Lower leg skin (tissue), 4 donors: ENCODE measurements at regions not wholly inside any gene's neighbourhood (a gene's known extent, or its start where the extent isn't known, plus 50 kb on each side); places are given as distances from the start of the nearest gene placed in this dataset.

Experiments
- DNase-seq, 2 donors: peaks; one replicate each; pipeline ENCODE4 v3.0.0-alpha.2; 2019; ENCODE audit warnings: low spot score in 2 of 2
- H3K4me3 ChIP-seq: fragments of 200-600 bp; sonication (generic); 2 replicates; pipeline ENCODE4 v1.5.1; 2017; ENCODE audit warnings: mild to moderate bottlenecking, low read depth; ENCODE audit not compliant: poor library complexity, severe bottlenecking
- POLR2A ChIP-seq, 2 donors: fragments of 450-650 bp; IDR thresholded peaks; one replicate each; pipeline ENCODE4 v1.6.1; 2016 to 2017; ENCODE audit warnings: antibody characterized with exemption in 2 of 2, mild to moderate bottlenecking in 1 of 2, moderate library complexity in 1 of 2
- WGBS, 2 donors: methylation state at CpG; one replicate each; pipeline ENCODE4 v1.1.5; 2018; 5-methylcytosine and 5-hydroxymethylcytosine counted together
- intact Hi-C: fragments of 100-400 bp; cut with DNase I; formaldehyde crosslinking; loops from one replicate; pipeline ENCODE4 v1.15.0; 2023; ENCODE audit warnings: low total_unique reads
- TF ChIP-seq, protein P1 (sequence below), 3 donors: fragments of 450-650 bp; IDR thresholded peaks; one replicate each; pipeline ENCODE4 v1.5.1; 2016; ENCODE audit warnings: antibody characterized with exemption in 3 of 3, mild to moderate bottlenecking in 3 of 3, moderate library complexity in 2 of 3

DNA sequence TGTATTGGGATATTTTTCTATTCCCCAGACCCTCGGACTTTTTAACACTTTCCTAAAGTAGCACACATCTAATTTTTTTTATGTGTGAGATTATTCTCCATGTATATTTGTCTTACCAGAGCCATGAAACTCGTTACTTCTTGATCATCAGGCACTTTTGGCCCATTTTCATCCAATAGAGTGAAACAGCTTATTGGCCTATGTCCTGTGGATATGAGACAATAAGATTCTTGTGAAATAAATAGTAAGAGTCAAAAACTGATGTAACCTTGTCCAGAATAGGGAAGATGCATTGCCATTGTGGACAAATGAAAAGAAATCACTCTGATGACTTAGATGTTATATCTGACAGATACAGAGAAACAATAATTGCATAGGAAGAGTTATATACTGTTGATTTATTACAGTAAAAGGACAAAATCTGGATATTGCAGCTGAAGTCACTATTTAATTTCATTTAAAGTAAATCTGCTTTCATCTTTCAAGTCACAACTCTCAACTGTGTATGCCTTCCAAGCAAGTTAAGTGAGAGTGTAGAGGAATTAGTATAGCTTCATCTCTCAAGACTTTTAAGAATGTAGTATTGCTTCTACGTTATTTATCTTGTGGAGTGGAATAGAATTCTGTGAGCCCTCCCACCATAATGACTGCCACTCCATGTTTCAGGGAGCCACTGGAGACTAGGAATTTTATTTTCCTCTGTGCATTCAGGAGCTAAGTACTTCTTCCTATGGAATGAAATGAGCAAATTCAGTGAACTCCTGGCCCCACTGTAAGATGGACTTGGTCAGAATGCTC is 86.9 kb downstream of the ADAMTS1 start:
- H3K4me3 ChIP-seq, result no peak overlapping the region
- DNase-seq, result no peak
- WGBS, 2 donors, result 80 to 84% methylated on average over 3 of the region's 3 CpGs
- TF ChIP-seq, protein P1, sequence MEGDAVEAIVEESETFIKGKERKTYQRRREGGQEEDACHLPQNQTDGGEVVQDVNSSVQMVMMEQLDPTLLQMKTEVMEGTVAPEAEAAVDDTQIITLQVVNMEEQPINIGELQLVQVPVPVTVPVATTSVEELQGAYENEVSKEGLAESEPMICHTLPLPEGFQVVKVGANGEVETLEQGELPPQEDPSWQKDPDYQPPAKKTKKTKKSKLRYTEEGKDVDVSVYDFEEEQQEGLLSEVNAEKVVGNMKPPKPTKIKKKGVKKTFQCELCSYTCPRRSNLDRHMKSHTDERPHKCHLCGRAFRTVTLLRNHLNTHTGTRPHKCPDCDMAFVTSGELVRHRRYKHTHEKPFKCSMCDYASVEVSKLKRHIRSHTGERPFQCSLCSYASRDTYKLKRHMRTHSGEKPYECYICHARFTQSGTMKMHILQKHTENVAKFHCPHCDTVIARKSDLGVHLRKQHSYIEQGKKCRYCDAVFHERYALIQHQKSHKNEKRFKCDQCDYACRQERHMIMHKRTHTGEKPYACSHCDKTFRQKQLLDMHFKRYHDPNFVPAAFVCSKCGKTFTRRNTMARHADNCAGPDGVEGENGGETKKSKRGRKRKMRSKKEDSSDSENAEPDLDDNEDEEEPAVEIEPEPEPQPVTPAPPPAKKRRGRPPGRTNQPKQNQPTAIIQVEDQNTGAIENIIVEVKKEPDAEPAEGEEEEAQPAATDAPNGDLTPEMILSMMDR (IDR thresholded peaks at IDR 0.05), result no peak
- TF ChIP-seq POLR2A (IDR thresholded peaks at IDR 0.05), result no peak
- intact Hi-C loops, result no loop called here

DNA sequence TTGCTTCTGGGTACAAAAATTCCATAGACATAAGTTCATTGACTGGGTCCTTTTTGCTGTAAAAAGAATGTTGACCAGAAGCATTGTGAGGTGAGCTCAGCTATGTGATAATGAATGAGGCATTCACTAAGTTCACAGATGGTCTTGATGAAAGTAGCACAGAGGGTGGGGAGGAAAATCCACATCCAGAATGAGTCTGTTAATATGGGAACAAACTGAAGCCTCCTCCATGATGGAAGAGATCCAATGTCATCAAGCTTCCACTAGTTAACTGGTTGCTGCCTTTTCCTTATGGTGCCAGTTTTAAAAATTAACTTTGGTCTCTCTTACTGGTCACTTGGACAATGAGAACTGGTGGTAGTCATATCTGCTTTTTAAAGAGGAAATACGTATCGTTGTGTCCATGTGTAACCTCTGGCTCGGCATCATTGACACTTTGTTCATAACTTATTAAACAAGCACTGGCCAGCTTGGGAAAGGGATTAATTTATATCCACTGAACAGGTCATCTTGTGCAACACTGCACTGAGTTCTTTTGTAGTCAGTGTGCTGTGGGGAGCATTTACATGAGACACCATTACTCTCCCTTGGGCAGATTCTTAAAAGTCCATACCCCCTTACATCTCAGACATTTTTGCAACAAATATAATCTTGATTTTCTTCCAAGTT is 88.6 kb downstream of the ADAMTS1 start:
- TF ChIP-seq POLR2A (IDR thresholded peaks at IDR 0.05), result no peak
- TF ChIP-seq, protein P1 (IDR thresholded peaks at IDR 0.05), result no peak
- no peak for DNase-seq
- intact Hi-C loops, result no loop called here

DNA sequence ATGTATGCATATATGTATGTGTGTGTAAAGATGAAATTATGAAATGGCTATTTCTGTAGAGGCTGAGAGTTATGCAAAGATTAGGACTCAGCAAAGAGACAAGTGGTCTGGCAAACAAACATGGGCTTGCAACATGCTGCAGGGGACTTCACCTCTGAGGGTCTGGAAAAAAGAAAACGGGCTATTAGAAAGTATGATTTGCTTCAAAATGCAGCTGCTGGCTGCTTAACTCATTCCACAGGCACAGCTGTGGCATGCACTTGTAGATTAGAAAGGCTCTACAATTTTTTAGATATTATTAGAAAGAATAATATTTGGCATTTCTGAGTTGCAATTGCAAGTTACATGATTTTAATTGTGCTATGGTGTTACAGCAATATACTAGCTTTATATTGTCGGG is 90.4 kb downstream of the ADAMTS1 start:
- no peak overlapping the region for H3K4me3 ChIP-seq
- DNase-seq, result no peak
- TF ChIP-seq, protein P1 (IDR thresholded peaks at IDR 0.05), result no peak
- no peak for TF ChIP-seq POLR2A (IDR thresholded peaks at IDR 0.05)
- intact Hi-C loops, result no loop called here
- WGBS, 2 donors, result 80 to 86% methylated on average over 2 of the region's 2 CpGs

More for the DNA sequence above, 88.6 kb downstream of the ADAMTS1 start:
- H3K4me3 ChIP-seq, result no peak overlapping the region
- 73 to 74% methylated on average over 3 of the region's 3 CpGs for WGBS, 2 donors

DNA sequence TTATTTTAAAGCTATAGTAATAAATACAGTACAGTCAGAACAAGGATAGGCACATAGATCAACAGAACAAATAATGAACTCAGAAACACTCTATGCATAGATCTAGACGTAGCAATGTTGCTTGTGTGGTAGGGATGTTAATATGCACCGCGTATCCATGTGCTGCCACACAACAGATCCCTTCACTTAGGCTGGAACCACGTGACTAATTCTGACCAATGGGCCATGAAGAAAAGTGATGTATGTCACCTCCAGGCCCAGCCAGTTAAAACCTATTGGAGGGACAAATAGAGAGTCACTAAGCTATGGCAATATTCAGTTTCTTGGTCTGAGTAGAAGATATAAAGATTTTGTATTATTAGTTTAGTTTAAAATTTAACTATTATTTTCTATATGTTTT is 91.4 kb downstream of the ADAMTS1 start:
- WGBS, 2 donors, result 90 to 92% methylated on average over 4 of the region's 4 CpGs
- DNase-seq, result no peak
- no peak overlapping the region for H3K4me3 ChIP-seq
- no peak for TF ChIP-seq POLR2A (IDR thresholded peaks at IDR 0.05)
- TF ChIP-seq, protein P1 (IDR thresholded peaks at IDR 0.05), result no peak
- intact Hi-C loops, result no loop called here

DNA sequence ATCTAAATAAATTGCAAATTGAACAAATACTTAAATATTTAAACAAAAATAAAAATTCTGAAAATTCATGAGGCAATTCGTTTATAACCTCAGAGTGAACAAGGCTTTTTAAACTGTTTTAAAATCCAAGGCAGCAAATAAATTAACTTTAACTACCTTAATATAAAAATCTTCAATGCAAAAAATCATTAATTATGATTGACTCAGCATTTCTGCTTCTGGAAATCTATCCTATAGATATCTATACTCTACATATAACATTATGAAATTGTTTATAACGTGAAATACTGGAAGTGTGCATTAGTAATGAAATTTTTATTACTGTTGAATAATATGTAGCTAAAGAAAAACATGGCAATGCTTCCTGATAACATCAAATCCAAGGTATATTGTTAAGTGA is 92.4 kb downstream of the ADAMTS1 start:
- no peak overlapping the region for H3K4me3 ChIP-seq
- 72 to 76% methylated on average over 2 of the region's 2 CpGs for WGBS, 2 donors
- TF ChIP-seq, protein P1 (IDR thresholded peaks at IDR 0.05), result no peak
- TF ChIP-seq POLR2A (IDR thresholded peaks at IDR 0.05), result no peak
- intact Hi-C loops, result no loop called here
- DNase-seq, result no peak
